ENCODE measurements at regions not wholly inside any gene's neighbourhood (a gene's known extent, or its start where the extent isn't known, plus 50 kb on each side); places are given as distances from the start of the nearest gene placed in this dataset.

- TF ChIP-seq CTCF (IDR thresholded peaks at IDR 0.05) (no peak), POLR2AphosphoS5 (IDR thresholded peaks at IDR 0.05) (no peak)
These were observed 282.4 kb downstream of the NSG2 start for GRCh38 chr5:174327896-174328295.

Data from gastroesophageal sphincter (tissue), 3 donors.